ENCODE measurements at regions not wholly inside any gene's neighbourhood (a gene's known extent, or its start where the extent isn't known, plus 50 kb on each side); places are given as distances from the start of the nearest gene placed in this dataset.
"Not testable (repeated sequence)": the region's sequence is repeated elsewhere in the genome, so short reads cannot be mapped to it uniquely, and the experiment has no call there.

DNA sequence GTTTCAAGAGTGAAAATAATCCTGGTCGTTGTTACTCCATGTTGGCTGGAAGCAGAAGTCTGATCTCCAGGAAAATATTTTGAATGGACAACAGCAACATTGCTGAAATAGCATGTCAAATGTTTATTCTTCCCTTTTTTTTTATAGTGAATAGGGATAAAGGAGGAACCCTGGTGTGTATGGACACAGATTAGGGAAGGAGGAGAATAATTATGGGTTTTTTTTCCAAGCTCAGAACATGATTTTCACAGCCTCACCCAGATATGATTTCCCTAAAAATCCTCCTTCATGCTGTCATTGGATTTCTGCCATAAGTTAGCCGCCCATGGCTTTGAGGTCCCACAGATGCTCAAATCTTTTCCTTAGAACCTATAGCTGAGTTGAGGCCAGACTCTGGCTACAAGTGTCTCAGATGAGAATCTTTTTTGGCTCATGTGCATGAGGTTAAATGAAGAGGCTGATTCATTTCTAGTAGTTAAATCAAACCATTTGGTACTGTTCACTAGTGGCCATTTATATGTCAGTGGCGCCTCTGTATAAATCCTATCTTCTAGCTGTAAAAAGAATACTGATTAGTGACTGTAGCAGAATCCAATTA is 65.5 kb upstream of the LIFR start:
- TF ChIP-seq, protein P1, sequence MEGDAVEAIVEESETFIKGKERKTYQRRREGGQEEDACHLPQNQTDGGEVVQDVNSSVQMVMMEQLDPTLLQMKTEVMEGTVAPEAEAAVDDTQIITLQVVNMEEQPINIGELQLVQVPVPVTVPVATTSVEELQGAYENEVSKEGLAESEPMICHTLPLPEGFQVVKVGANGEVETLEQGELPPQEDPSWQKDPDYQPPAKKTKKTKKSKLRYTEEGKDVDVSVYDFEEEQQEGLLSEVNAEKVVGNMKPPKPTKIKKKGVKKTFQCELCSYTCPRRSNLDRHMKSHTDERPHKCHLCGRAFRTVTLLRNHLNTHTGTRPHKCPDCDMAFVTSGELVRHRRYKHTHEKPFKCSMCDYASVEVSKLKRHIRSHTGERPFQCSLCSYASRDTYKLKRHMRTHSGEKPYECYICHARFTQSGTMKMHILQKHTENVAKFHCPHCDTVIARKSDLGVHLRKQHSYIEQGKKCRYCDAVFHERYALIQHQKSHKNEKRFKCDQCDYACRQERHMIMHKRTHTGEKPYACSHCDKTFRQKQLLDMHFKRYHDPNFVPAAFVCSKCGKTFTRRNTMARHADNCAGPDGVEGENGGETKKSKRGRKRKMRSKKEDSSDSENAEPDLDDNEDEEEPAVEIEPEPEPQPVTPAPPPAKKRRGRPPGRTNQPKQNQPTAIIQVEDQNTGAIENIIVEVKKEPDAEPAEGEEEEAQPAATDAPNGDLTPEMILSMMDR (IDR thresholded peaks at IDR 0.05), result no peak
- Mint-ChIP-seq H3K27me3 (ENCODE audit: insufficient read depth) (no peaks in the 10 kb centered on the region; the same call in 1 of the 2 replicates), H3K27ac (no peak overlapping the region), H3K9me3 (0 out of 2 replicates have a peak, but pooled peaks cover 8% of the 10 kb centered on the region), H3K36me3 (ENCODE audit: low read depth) (no peaks in the 10 kb centered on the region), H3K4me3 (no peak overlapping the region), H3K4me1 (ENCODE audit: low read depth) (no peaks in the 10 kb centered on the region)
- DNase-seq, result no peak

DNA sequence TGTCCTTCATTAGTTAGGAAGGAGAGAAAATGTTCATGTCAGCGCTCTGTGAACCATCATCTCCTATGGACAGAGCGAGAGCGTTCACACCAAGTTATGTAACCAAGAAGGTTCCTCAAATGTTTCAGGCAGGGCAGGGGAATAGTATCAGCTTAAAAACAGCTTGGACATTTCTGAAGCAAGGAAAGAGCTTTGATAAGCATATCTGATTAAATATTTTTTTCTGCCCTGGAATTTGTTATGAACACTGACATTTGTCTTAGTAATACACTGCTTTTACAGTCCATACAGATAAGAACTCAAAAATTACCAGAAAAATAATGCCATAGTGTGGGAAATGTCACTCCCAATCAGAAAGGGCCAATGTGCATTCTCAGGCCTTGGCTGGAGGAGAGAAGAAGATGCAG is 66.3 kb upstream of the LIFR start:
- Mint-ChIP-seq H3K9me3 (0 out of 2 replicates have a peak, but pooled peaks cover 8% of the 10 kb centered on the region), H3K4me1 (ENCODE audit: low read depth) (no peaks in the 10 kb centered on the region), H3K27ac (no peak overlapping the region), H3K4me3 (no peak overlapping the region), H3K36me3 (ENCODE audit: low read depth) (no peaks in the 10 kb centered on the region), H3K27me3 (ENCODE audit: insufficient read depth) (no peaks in the 10 kb centered on the region; the same call in 1 of the 2 replicates)
- DNase-seq, result no peak
- TF ChIP-seq, protein P1 (IDR thresholded peaks at IDR 0.05), result no peak

DNA sequence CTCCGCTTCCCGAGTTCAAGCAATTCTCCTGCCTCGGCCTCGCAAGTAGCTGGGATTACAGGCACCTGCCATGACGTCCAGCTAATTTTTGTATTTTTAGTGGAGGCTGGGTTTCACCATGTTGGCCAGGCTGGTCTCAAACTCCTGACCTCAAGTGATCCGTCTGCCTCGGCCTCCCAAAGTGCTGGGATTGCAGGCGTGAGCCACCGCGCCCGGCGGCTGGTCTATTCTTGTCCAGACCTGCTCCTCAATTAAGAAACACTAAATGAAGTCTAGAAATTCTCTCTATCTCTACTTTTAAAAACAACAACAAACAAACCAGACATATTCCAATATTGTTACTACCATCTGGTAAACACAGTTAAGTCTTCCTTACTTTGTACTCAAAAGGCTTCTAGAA is 68.1 kb upstream of the LIFR start:
- not testable (repeated sequence) for H3K4me1 Mint-ChIP-seq (ENCODE audit: low read depth); H3K27me3 Mint-ChIP-seq (ENCODE audit: insufficient read depth); H3K4me3 Mint-ChIP-seq

DNA sequence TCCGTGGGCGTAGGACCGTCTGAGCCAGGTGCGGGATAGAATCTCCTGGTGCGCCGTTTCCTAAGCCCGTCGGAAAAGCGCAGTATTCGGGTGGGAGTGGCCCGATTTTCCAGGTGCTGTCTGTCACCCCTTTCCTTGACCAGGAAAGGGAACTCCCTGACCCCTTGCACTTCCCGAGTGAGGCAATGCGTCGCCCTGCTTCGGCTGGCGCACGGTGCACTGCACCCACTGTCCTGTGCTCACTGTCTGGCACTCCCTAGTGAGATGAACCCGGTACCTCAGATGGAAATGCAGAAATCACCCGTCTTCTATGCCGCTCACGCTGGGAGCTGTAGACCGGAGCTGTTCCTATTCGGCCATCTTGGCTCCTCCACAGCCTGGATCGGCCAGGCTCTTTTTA is 74.9 kb upstream of the LIFR start:
- H3K36me3 Mint-ChIP-seq (ENCODE audit: low read depth); H3K27ac Mint-ChIP-seq; H3K4me3 Mint-ChIP-seq; DNase-seq; H3K4me1 Mint-ChIP-seq (ENCODE audit: low read depth): not testable (repeated sequence)
- Mint-ChIP-seq H3K27me3 (ENCODE audit: insufficient read depth) (peaks cover 14% of the 10 kb centered on the region), H3K9me3 (peaks cover 13% of the 10 kb centered on the region)

More for the DNA sequence above, 68.1 kb upstream of the LIFR start:
- H3K27ac Mint-ChIP-seq; H3K9me3 Mint-ChIP-seq; H3K36me3 Mint-ChIP-seq (ENCODE audit: low read depth); DNase-seq: not testable (repeated sequence)

DNA sequence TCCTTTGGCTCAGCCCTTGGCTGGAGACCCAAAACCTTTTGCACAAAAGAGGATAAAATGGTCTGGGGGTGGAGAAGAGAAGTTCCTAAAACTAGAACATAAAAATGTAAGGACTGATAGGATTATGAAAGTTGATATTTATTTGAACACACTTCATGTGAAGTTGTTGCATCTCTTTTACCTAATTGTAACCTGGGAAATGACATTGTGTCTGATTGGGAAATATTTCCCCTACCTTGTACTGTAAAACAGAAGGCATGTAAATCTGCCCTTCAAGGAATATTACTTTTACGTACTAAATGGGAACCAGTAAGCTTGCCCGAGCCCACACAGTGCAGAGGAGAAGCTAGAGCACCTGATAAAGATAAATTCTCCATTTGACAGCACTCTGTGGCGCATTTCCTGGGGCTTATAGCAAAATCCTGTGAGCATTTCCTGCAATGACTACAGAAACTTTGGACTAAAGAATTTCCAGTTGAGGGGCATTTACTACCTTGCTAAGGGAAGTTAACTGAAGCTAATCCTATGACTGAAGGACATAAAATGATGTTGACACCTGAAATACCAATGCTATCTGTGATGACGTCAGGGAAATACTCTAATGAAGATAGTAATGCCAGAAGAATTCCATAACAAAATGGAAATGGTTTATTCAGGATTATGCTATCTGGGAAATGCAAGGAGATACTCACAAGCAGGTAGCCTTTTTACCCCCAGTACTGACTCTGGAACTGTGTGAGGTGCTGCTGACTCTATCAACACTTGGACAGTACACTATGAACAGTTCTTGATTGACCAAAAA is 78.3 kb upstream of the LIFR start:
- Mint-ChIP-seq H3K4me1 (ENCODE audit: low read depth) (no peaks in the 10 kb centered on the region), H3K27ac (no peak overlapping the region)

DNA sequence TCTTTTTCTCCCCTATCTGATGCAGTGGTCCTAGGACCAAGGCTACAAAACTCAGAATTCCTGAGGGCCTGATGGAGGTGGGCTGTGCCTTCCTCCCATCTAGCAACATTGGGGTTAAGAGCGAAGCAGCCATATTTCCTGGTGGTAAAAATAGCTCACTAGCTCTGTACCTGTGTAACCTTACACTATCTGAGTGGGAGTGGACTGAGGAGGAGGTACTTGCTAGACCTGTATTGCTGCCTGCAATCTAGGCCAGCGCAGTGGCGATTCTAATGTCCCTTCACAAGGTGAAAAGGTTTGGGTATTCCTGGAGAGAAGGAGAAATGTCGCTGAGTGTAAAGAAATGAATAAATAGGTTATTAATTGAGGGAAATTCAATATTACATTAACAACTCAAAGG is 80.2 kb upstream of the LIFR start:
- Mint-ChIP-seq H3K4me3 (no peak overlapping the region), H3K27ac (no peak overlapping the region), H3K36me3 (ENCODE audit: low read depth) (no peaks in the 10 kb centered on the region), H3K4me1 (ENCODE audit: low read depth) (no peaks in the 10 kb centered on the region), H3K9me3 (peaks cover 11% of the 10 kb centered on the region), H3K27me3 (ENCODE audit: insufficient read depth) (peaks cover 32% of the 10 kb centered on the region)
- TF ChIP-seq, protein P1 (IDR thresholded peaks at IDR 0.05), result no peak
- no peak for DNase-seq

More for the DNA sequence above, 78.3 kb upstream of the LIFR start:
- peaks cover 13% of the 10 kb centered on the region for H3K9me3 Mint-ChIP-seq
- H3K27me3 Mint-ChIP-seq (ENCODE audit: insufficient read depth), result peaks cover 23% of the 10 kb centered on the region
- DNase-seq, result no peak
- no peak overlapping the region for H3K4me3 Mint-ChIP-seq
- TF ChIP-seq, protein P1 (IDR thresholded peaks at IDR 0.05), result no peak
- no peaks in the 10 kb centered on the region for H3K36me3 Mint-ChIP-seq (ENCODE audit: low read depth)
